HG03575 (cell line): ENCODE measurements at regions not wholly inside any gene's neighbourhood (a gene's known extent, or its start where the extent isn't known, plus 50 kb on each side); places are given as distances from the start of the nearest gene placed in this dataset.
"Not testable (repeated sequence)": the region's sequence is repeated elsewhere in the genome, so short reads cannot be mapped to it uniquely, and the experiment has no call there.

Experiments
- ATAC-seq: cut with Tn5 transposase; IDR thresholded peaks from one replicate; pipeline ENCODE4 v1.9.1; 2021; ENCODE audit not compliant: unreplicated experiment, insufficient number of reproducible peaks, low FRiP score; ENCODE audit errors: extremely low read depth

GRCh38 chr1:80158266-80158665, 1151.7 kb upstream of the ADGRL4 start:
- no peak for ATAC-seq

- no peak for ATAC-seq
These were observed 1148.8 kb upstream of the ADGRL4 start for GRCh38 chr1:80155371-80155770.

- ATAC-seq, result no peak
These were observed 1147.6 kb upstream of the ADGRL4 start for GRCh38 chr1:80154176-80154575.

- no peak for ATAC-seq
These were observed 1147.2 kb upstream of the ADGRL4 start for GRCh38 chr1:80153762-80154161.

GRCh38 chr1:80143361-80143760, 1136.8 kb upstream of the ADGRL4 start:
- ATAC-seq, result no peak

- ATAC-seq, result not testable (repeated sequence)
These were observed 1131.5 kb upstream of the ADGRL4 start for GRCh38 chr1:80137946-80138602.

- no peak for ATAC-seq
These were observed 1106.9 kb upstream of the ADGRL4 start for GRCh38 chr1:80113168-80114038.

GRCh38 chr1:80101159-80101558, 1094.6 kb upstream of the ADGRL4 start:
- no peak for ATAC-seq

- ATAC-seq, result no peak
These were observed 1093.2 kb upstream of the ADGRL4 start for GRCh38 chr1:80099713-80100112.

- no peak for ATAC-seq
These were observed 1078.5 kb upstream of the ADGRL4 start for GRCh38 chr1:80085067-80085466.

GRCh38 chr1:80083892-80084291, 1077.4 kb upstream of the ADGRL4 start:
- no peak for ATAC-seq

GRCh38 chr1:80076469-80076868, 1069.9 kb upstream of the ADGRL4 start:
- no peak for ATAC-seq

GRCh38 chr1:80075351-80075750, 1068.8 kb upstream of the ADGRL4 start:
- ATAC-seq, result no peak

GRCh38 chr1:80072563-80072962, 1066.0 kb upstream of the ADGRL4 start:
- ATAC-seq, result no peak

GRCh38 chr1:80066060-80066459, 1059.5 kb upstream of the ADGRL4 start:
- no peak for ATAC-seq

- ATAC-seq, result no peak
These were observed 1058.0 kb upstream of the ADGRL4 start for GRCh38 chr1:80064524-80064923.

- ATAC-seq, result no peak
These were observed 1053.4 kb upstream of the ADGRL4 start for GRCh38 chr1:80059940-80060339.

- no peak for ATAC-seq
These were observed 1049.6 kb upstream of the ADGRL4 start for GRCh38 chr1:80056179-80056578.

- ATAC-seq, result no peak
These were observed 1047.6 kb upstream of the ADGRL4 start for GRCh38 chr1:80054129-80054528.

- ATAC-seq, result no peak
These were observed 1047.1 kb upstream of the ADGRL4 start for GRCh38 chr1:80053613-80054012.
